Spleen (tissue), 7 donors: ENCODE measurements at regions not wholly inside any gene's neighbourhood (a gene's known extent, or its start where the extent isn't known, plus 50 kb on each side); places are given as distances from the start of the nearest gene placed in this dataset.

Experiments
- POLR2A ChIP-seq, 3 donors: fragments of 450-650 bp; IDR thresholded peaks; one replicate each; pipeline ENCODE4 v1.5.1; 2017; ENCODE audit warnings: antibody characterized with exemption in 3 of 3, mild to moderate bottlenecking in 1 of 3
- TF ChIP-seq, protein P1 (sequence below), 11 experiments: fragments of 200-600 bp in 7 of 11; fragments of 450-650 bp in 4 of 11; sonication (generic) in 4 of 11; IDR thresholded peaks in 8 of 11; conservative IDR thresholded peaks in 3 of 11; 1 replicate in 7 of 11; 2 replicates in 4 of 11; pipeline versions ENCODE4 v1.4.0 to v1.8.0; 2016 to 2021; ENCODE audit warnings: antibody characterized with exemption in 11 of 11, inconsistent platforms in 4 of 11, mild to moderate bottlenecking in 1 of 11
- donor health status: DM: no; HTN: no; CAD: no; lungs with moderate emphysema.
- donor health status: DM: no; HTN: no; CAD: no.
- donor health status: DM: no; HTN: no; CAD: no.

DNA sequence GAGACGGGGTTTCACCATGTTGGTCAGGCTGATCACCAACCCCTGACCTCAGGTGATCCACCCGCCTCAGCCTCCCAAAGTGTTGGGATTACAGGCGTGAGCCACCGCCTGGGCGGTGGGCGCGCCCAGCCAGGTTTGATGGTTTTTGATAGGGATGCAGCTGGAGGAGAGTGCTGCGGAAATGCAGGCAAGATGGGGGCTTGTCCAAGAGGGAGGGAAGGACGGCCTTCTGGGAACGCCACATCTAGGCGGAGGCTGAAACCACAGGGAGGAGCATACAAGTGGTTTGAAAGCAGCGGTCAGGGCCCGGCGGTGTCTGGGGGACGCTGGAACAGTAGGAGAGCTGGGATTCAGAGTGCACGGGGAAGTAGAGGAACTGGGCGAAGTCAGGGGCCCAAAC is 134.6 kb downstream of the VRK1 start:
- TF ChIP-seq POLR2A (IDR thresholded peaks at IDR 0.05), result no peak
- TF ChIP-seq, protein P1, sequence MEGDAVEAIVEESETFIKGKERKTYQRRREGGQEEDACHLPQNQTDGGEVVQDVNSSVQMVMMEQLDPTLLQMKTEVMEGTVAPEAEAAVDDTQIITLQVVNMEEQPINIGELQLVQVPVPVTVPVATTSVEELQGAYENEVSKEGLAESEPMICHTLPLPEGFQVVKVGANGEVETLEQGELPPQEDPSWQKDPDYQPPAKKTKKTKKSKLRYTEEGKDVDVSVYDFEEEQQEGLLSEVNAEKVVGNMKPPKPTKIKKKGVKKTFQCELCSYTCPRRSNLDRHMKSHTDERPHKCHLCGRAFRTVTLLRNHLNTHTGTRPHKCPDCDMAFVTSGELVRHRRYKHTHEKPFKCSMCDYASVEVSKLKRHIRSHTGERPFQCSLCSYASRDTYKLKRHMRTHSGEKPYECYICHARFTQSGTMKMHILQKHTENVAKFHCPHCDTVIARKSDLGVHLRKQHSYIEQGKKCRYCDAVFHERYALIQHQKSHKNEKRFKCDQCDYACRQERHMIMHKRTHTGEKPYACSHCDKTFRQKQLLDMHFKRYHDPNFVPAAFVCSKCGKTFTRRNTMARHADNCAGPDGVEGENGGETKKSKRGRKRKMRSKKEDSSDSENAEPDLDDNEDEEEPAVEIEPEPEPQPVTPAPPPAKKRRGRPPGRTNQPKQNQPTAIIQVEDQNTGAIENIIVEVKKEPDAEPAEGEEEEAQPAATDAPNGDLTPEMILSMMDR (IDR thresholded peaks at IDR 0.05 in 8 of 11, conservative IDR thresholded peaks at IDR 0.05 in 3 of 11), result no peak
